Testis (tissue), 2 donors: ENCODE measurements at regions not wholly inside any gene's neighbourhood (a gene's known extent, or its start where the extent isn't known, plus 50 kb on each side); places are given as distances from the start of the nearest gene placed in this dataset.

Experiments
- POLR2A ChIP-seq: fragments of 450-650 bp; IDR thresholded peaks from one replicate; pipeline ENCODE4 v1.6.1; 2017; ENCODE audit warnings: antibody characterized with exemption, mild to moderate bottlenecking, moderate library complexity
- TF ChIP-seq, protein P1 (sequence below), 3 experiments: fragments of 450-650 bp in 2 of 3; fragments of 200-600 bp in 1 of 3; sonication (generic) in 1 of 3; IDR thresholded peaks; one replicate each; pipeline ENCODE4 v1.5.1; 2016 to 2019; ENCODE audit warnings: antibody characterized with exemption in 3 of 3, mild to moderate bottlenecking in 2 of 3, moderate library complexity in 1 of 3

DNA sequence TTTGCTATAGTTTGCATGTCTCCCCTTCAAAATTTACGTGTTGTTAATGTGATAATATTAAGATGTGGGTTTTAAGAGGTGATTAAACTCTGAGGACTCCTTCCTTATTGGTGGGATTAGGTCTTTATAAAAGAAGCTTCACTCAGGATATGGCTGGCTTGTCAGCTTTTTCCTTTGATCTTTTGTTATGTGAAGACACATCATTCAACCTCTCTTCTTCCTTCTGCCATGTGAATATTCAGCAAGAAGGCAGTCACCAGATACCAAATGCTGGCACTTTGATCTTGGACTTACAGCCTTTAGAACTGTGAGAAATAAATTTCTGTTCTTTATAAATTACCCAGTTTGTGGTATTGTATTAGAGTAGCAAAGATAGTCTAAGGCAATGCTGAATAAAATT, 855.9 kb upstream of the CDH10 start:
- TF ChIP-seq, protein P1, sequence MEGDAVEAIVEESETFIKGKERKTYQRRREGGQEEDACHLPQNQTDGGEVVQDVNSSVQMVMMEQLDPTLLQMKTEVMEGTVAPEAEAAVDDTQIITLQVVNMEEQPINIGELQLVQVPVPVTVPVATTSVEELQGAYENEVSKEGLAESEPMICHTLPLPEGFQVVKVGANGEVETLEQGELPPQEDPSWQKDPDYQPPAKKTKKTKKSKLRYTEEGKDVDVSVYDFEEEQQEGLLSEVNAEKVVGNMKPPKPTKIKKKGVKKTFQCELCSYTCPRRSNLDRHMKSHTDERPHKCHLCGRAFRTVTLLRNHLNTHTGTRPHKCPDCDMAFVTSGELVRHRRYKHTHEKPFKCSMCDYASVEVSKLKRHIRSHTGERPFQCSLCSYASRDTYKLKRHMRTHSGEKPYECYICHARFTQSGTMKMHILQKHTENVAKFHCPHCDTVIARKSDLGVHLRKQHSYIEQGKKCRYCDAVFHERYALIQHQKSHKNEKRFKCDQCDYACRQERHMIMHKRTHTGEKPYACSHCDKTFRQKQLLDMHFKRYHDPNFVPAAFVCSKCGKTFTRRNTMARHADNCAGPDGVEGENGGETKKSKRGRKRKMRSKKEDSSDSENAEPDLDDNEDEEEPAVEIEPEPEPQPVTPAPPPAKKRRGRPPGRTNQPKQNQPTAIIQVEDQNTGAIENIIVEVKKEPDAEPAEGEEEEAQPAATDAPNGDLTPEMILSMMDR (IDR thresholded peaks at IDR 0.05) = no peak
- TF ChIP-seq POLR2A = no peak
